CD4-positive, alpha-beta T cell (primary cell): ENCODE measurements at regions not wholly inside any gene's neighbourhood (a gene's known extent, or its start where the extent isn't known, plus 50 kb on each side); places are given as distances from the start of the nearest gene placed in this dataset.

Experiments used
- ATAC-seq: fragments of 200-7000 bp; cut with Tn5 transposase; one replicate; pipeline ENCODE4 v1.10.0; 2022; ENCODE audit warnings: mild to moderate bottlenecking; ENCODE audit not compliant: poor library complexity
- CTCF ChIA-PET: fragments of 350-600 bp; sonication (Branson Sonifier 250); formaldehyde crosslinking; loops from one replicate; lab custom pipeline; 2021; ENCODE audit warnings: antibody characterized with exemption, inconsistent platforms; lab: Charles Lee
- POLR2A ChIA-PET: fragments of 350-600 bp; sonication (Branson Sonifier 250); formaldehyde crosslinking; loops from one replicate; lab custom pipeline; 2021; ENCODE audit warnings: antibody characterized with exemption, inconsistent platforms; lab: Charles Lee
- DNase-seq, 14 experiments: peaks; one replicate each; pipeline ENCODE4 v3.0.0-alpha.2; 2013 to 2020; ENCODE audit warnings: mixed read lengths in 2 of 14
- H3K27ac ChIP-seq, 2 donors: one replicate each; pipeline versions ENCODE4 v1.5.1 to v1.7.0; 2013; ENCODE audit warnings: low read length in 2 of 2, low read depth in 1 of 2, mild to moderate bottlenecking in 1 of 2
- H3K27me3 ChIP-seq, 2 experiments: 1 replicate in 1 of 2; 2 replicates in 1 of 2; pipeline versions ENCODE4 v1.6.1 to v1.7.0; 2013; ENCODE audit warnings: low read length in 2 of 2, control low read depth in 1 of 2, mild to moderate bottlenecking in 1 of 2, moderate library complexity in 1 of 2; ENCODE audit not compliant: insufficient read depth in 2 of 2, control insufficient read depth in 1 of 2
- H3K36me3 ChIP-seq: one replicate; pipeline ENCODE4 v1.6.1; 2013; ENCODE audit warnings: low read length, control low read depth; ENCODE audit not compliant: insufficient read depth
- H3K4me1 ChIP-seq: one replicate; pipeline ENCODE4 v1.6.1; 2013; ENCODE audit warnings: low read length, control low read depth; ENCODE audit not compliant: insufficient read depth
- H3K4me3 ChIP-seq: one replicate; pipeline ENCODE4 v1.5.1; 2013; ENCODE audit warnings: mild to moderate bottlenecking, low read length, moderate library complexity
- H3K9me3 ChIP-seq, 2 experiments: 1 replicate in 1 of 2; 2 replicates in 1 of 2; pipeline versions ENCODE4 v1.6.1 to v1.7.0; 2013; ENCODE audit warnings: low read length in 2 of 2, mild to moderate bottlenecking in 2 of 2, control low read depth in 1 of 2, moderate library complexity in 1 of 2; ENCODE audit not compliant: control insufficient read depth in 1 of 2, insufficient read depth in 1 of 2
- H3K27ac Mint-ChIP-seq: one replicate; pipeline ENCODE4 v1.8.0; 2020; ENCODE audit warnings: mixed read lengths
- H3K27me3 Mint-ChIP-seq: one replicate; pipeline ENCODE4 v1.8.0; 2021; ENCODE audit warnings: mixed read lengths
- H3K36me3 Mint-ChIP-seq: one replicate; pipeline ENCODE4 v1.8.0; 2021; ENCODE audit warnings: low read depth, mixed read lengths
- H3K4me1 Mint-ChIP-seq: one replicate; pipeline ENCODE4 v1.8.0; 2021; ENCODE audit warnings: low read depth, mixed read lengths
- H3K4me3 Mint-ChIP-seq: one replicate; pipeline ENCODE4 v1.8.0; 2020; ENCODE audit warnings: mild to moderate bottlenecking, mixed read lengths
- H3K9me3 Mint-ChIP-seq: one replicate; pipeline ENCODE4 v1.8.0; 2020; ENCODE audit warnings: mixed read lengths
- CTCF ChIP-seq: fragments of 200-600 bp; IDR thresholded peaks from one replicate; pipeline ENCODE4 v1.8.0; 2022; ENCODE audit warnings: antibody characterized with exemption, mild to moderate bottlenecking
- intact Hi-C, 2 experiments: fragments of 100-400 bp; cut with DNase I in 1 of 2; cut with micrococcal nuclease in 1 of 2; formaldehyde crosslinking; loops; one replicate each; pipeline versions ENCODE4 v1.15.1 to v1.9.0; 2023 to 2025; cut with DNase I, micrococcal nuclease

- Histone ChIP-seq H3K27ac (no peak overlapping the region), H3K4me1 (no peaks in the 10 kb centered on the region), H3K4me3 (no peak overlapping the region), H3K27me3 (peaks cover 0 to 2% of the 10 kb centered on the region in 2 experiments), H3K9me3 (no peaks in the 10 kb centered on the region), H3K36me3 (no peaks in the 10 kb centered on the region)
- Mint-ChIP-seq H3K4me3 (no peak overlapping the region), H3K27me3 (no peaks in the 10 kb centered on the region), H3K36me3 (no peaks in the 10 kb centered on the region), H3K27ac (no peak overlapping the region), H3K9me3 (no peaks in the 10 kb centered on the region), H3K4me1 (no peaks in the 10 kb centered on the region)
- ATAC-seq, result no peak
- no peak for TF ChIP-seq CTCF
- CTCF ChIA-PET, result no interaction called here
- DNase-seq, result no peak
- intact Hi-C loops, result no loop called here
- POLR2A ChIA-PET, result no interaction called here
Measured at GRCh38 chr6:112659912-112660311, 312.8 kb downstream of the RFPL4B start.

GRCh38 chr6:112660626-112661025 lies 313.5 kb downstream of the RFPL4B start:
- H3K9me3 ChIP-seq, result no peaks in the 10 kb centered on the region
- Mint-ChIP-seq H3K27ac (no peak overlapping the region), H3K4me3 (no peak overlapping the region), H3K9me3 (no peaks in the 10 kb centered on the region), H3K4me1 (no peaks in the 10 kb centered on the region), H3K27me3 (no peaks in the 10 kb centered on the region), H3K36me3 (no peaks in the 10 kb centered on the region)
- TF ChIP-seq CTCF, result no peak
- ChIA-PET POLR2A (no interaction called here), CTCF (no interaction called here)
- DNase-seq, result no peak
- H3K4me1 ChIP-seq, result no peaks in the 10 kb centered on the region
- no peak for ATAC-seq
- intact Hi-C loops, result no loop called here
- no peak overlapping the region for H3K27ac ChIP-seq
- peaks cover 0 to 2% of the 10 kb centered on the region in 2 experiments for H3K27me3 ChIP-seq
- no peaks in the 10 kb centered on the region for H3K36me3 ChIP-seq
- no peak overlapping the region for H3K4me3 ChIP-seq

- POLR2A ChIA-PET, result no interaction called here
- intact Hi-C loops, result no loop called here
Measured at GRCh38 chr6:112663698-112664097, 316.6 kb downstream of the RFPL4B start.

More at GRCh38 chr6:112663698-112664097, 316.6 kb downstream of the RFPL4B start:
- no peak for TF ChIP-seq CTCF
- DNase-seq (no peak), ATAC-seq (no peak)
- H3K27ac ChIP-seq, result no peak overlapping the region
- H3K4me3 ChIP-seq, result no peak overlapping the region
- Mint-ChIP-seq H3K9me3 (peaks cover 3% of the 10 kb centered on the region), H3K36me3 (no peaks in the 10 kb centered on the region), H3K27me3 (no peaks in the 10 kb centered on the region), H3K4me1 (no peaks in the 10 kb centered on the region), H3K27ac (no peak overlapping the region), H3K4me3 (no peak overlapping the region)
- peaks cover 0 to 11% of the 10 kb centered on the region in 2 experiments for H3K9me3 ChIP-seq
- CTCF ChIA-PET, result no interaction called here
- no peaks in the 10 kb centered on the region for H3K36me3 ChIP-seq
- no peaks in the 10 kb centered on the region for H3K4me1 ChIP-seq
- H3K27me3 ChIP-seq, result peaks cover 0 to 2% of the 10 kb centered on the region in 2 experiments
